Activated T-helper 1 cell treated with anti-CD3 and anti-CD28 coated beads, Interleukin-12 subunit alpha, Interleukin-12 subunit beta, Interleukin-2, Interleukin-4 antibody, amounts not matched to agents 30 ng/mL and 10 ng/mL and 1 ng/mL, durations not matched to agents 14 hours and 24 hours and 36 hours (primary cell): ENCODE measurements at regions not wholly inside any gene's neighbourhood (a gene's known extent, or its start where the extent isn't known, plus 50 kb on each side); places are given as distances from the start of the nearest gene placed in this dataset.
"Not testable (repeated sequence)": the region's sequence is repeated elsewhere in the genome, so short reads cannot be mapped to it uniquely, and the experiment has no call there.

Experiments
- DNase-seq: peaks from one replicate; pipeline ENCODE4 v3.0.0; 2021; ENCODE audit warnings: low spot score
- H3K27ac Mint-ChIP-seq: one replicate; pipeline ENCODE4 v1.8.0; 2021; ENCODE audit warnings: mild to moderate bottlenecking, mixed read lengths
- H3K27me3 Mint-ChIP-seq: one replicate; pipeline ENCODE4 v1.8.0; 2022; ENCODE audit warnings: mild to moderate bottlenecking, moderate library complexity, mixed read lengths; ENCODE audit not compliant: insufficient read depth
- H3K36me3 Mint-ChIP-seq: one replicate; pipeline ENCODE4 v1.8.0; 2021; ENCODE audit warnings: low read depth, mixed read lengths
- H3K4me1 Mint-ChIP-seq: one replicate; pipeline ENCODE4 v1.8.0; 2021; ENCODE audit warnings: low read depth, mixed read lengths
- H3K4me3 Mint-ChIP-seq: one replicate; pipeline ENCODE4 v1.8.0; 2021; ENCODE audit warnings: mild to moderate bottlenecking, moderate library complexity, mixed read lengths
- H3K9me3 Mint-ChIP-seq: one replicate; pipeline ENCODE4 v1.8.0; 2021; ENCODE audit warnings: mixed read lengths
- intact Hi-C: fragments of 100-400 bp; cut with micrococcal nuclease; formaldehyde crosslinking; loops from one replicate; pipeline ENCODE4 v1.15.1; 2024

GRCh38 chr3:140857993-140858392, 83.6 kb upstream of the SLC25A36 start:
- no peak overlapping the region for H3K4me3 Mint-ChIP-seq
- DNase-seq, result no peak
- intact Hi-C loops, result no loop called here
- H3K36me3 Mint-ChIP-seq, result no peaks in the 10 kb centered on the region
- H3K27me3 Mint-ChIP-seq, result peaks cover 4% of the 10 kb centered on the region
- no peaks in the 10 kb centered on the region for H3K4me1 Mint-ChIP-seq
- H3K9me3 Mint-ChIP-seq, result no peaks in the 10 kb centered on the region
- no peak overlapping the region for H3K27ac Mint-ChIP-seq

GRCh38 chr3:140859592-140860336, 81.9 kb upstream of the SLC25A36 start:
- no peaks in the 10 kb centered on the region for H3K36me3 Mint-ChIP-seq
- H3K4me3 Mint-ChIP-seq, result no peak overlapping the region
- H3K9me3 Mint-ChIP-seq, result no peaks in the 10 kb centered on the region
- intact Hi-C loops, result loop anchor here (10.0 kb wide), 2 partner anchors 305 to 925 kb away; partner anchors contain the start of gene CLSTN2
- no peak for DNase-seq
- H3K4me1 Mint-ChIP-seq, result no peaks in the 10 kb centered on the region
- no peak overlapping the region for H3K27ac Mint-ChIP-seq
- peaks cover 3% of the 10 kb centered on the region for H3K27me3 Mint-ChIP-seq

- H3K27me3 Mint-ChIP-seq, result peaks cover 4% of the 10 kb centered on the region
- no peaks in the 10 kb centered on the region for H3K9me3 Mint-ChIP-seq
- DNase-seq, result peak; percentile 8
Observed at GRCh38 chr3:140863580-140864009, 78.0 kb upstream of the SLC25A36 start.

GRCh38 chr3:140870351-140870750, 71.3 kb upstream of the SLC25A36 start:
- H3K4me1 Mint-ChIP-seq, result no peaks in the 10 kb centered on the region
- peaks cover 2% of the 10 kb centered on the region for H3K27me3 Mint-ChIP-seq
- no peak for DNase-seq
- no peaks in the 10 kb centered on the region for H3K9me3 Mint-ChIP-seq
- H3K36me3 Mint-ChIP-seq, result no peaks in the 10 kb centered on the region
- H3K4me3 Mint-ChIP-seq, result no peak overlapping the region
- H3K27ac Mint-ChIP-seq, result no peak overlapping the region
- intact Hi-C loops, result no loop called here

More at GRCh38 chr3:140863580-140864009, 78.0 kb upstream of the SLC25A36 start:
- H3K36me3 Mint-ChIP-seq, result no peaks in the 10 kb centered on the region
- no peaks in the 10 kb centered on the region for H3K4me1 Mint-ChIP-seq
- intact Hi-C loops, result loop anchor here (10.0 kb wide), 2 partner anchors 309 to 929 kb away; partner anchors contain the start of gene CLSTN2
- no peak overlapping the region for H3K27ac Mint-ChIP-seq
- no peak overlapping the region for H3K4me3 Mint-ChIP-seq

GRCh38 chr3:140871022-140871421, 70.6 kb upstream of the SLC25A36 start:
- Mint-ChIP-seq H3K27me3 (peaks cover 2% of the 10 kb centered on the region), H3K4me3 (no peak overlapping the region), H3K9me3 (no peaks in the 10 kb centered on the region), H3K4me1 (no peaks in the 10 kb centered on the region), H3K36me3 (no peaks in the 10 kb centered on the region), H3K27ac (no peak overlapping the region)
- intact Hi-C loops, result no loop called here
- no peak for DNase-seq

- H3K4me1 Mint-ChIP-seq, H3K27me3 Mint-ChIP-seq, intact Hi-C loops, H3K27ac Mint-ChIP-seq, H3K36me3 Mint-ChIP-seq, DNase-seq, H3K4me3 Mint-ChIP-seq, H3K9me3 Mint-ChIP-seq: not testable (repeated sequence)
Observed at GRCh38 chr3:140872165-140872564, 69.5 kb upstream of the SLC25A36 start.

- Mint-ChIP-seq H3K9me3 (no peaks in the 10 kb centered on the region), H3K27ac (no peak overlapping the region), H3K36me3 (no peaks in the 10 kb centered on the region), H3K27me3 (no peaks in the 10 kb centered on the region), H3K4me1 (no peaks in the 10 kb centered on the region), H3K4me3 (no peak overlapping the region)
- no peak for DNase-seq
- intact Hi-C loops, result no loop called here
Observed at GRCh38 chr3:140883428-140884040, 58.1 kb upstream of the SLC25A36 start.

- H3K27ac Mint-ChIP-seq, intact Hi-C loops, H3K4me1 Mint-ChIP-seq, DNase-seq, H3K4me3 Mint-ChIP-seq, H3K27me3 Mint-ChIP-seq, H3K9me3 Mint-ChIP-seq, H3K36me3 Mint-ChIP-seq: not testable (repeated sequence)
Observed at GRCh38 chr3:140885697-140886096, 55.9 kb upstream of the SLC25A36 start.
